ENCODE measurements at regions not wholly inside any gene's neighbourhood (a gene's known extent, or its start where the extent isn't known, plus 50 kb on each side); places are given as distances from the start of the nearest gene placed in this dataset.
A peak's percentile ranks its signal among the peaks of the same experiment; 100 is the strongest.
"Not testable (repeated sequence)": the region's sequence is repeated elsewhere in the genome, so short reads cannot be mapped to it uniquely, and the experiment has no call there.

- no peak for DNase-seq
- peaks cover 0 to 48% (median 11%) of the 10 kb centered on the region in 9 donors for H3K4me1 ChIP-seq
- TF ChIP-seq CTCF (IDR thresholded peaks at IDR 0.05), result no peak
- no peaks in the 10 kb centered on the region for H3K27me3 ChIP-seq
- intact Hi-C loops (cut with DNase I), result loop anchor here in 1 of 10 donors (5.0 kb wide), 1 partner anchor 87 kb away; no protein-coding TSS in a partner anchor
- no peaks in the 10 kb centered on the region for H3K9me3 ChIP-seq
- ATAC-seq, result no peak
- no peaks in the 10 kb centered on the region for H3K36me3 ChIP-seq
- no peak overlapping the region for H3K4me3 ChIP-seq
- H3K27ac ChIP-seq, result no peak overlapping the region
Measured at GRCh38 chr21:15209224-15209623, 144.4 kb upstream of the NRIP1 start.

- H3K36me3 ChIP-seq, result no peaks in the 10 kb centered on the region
- WGBS, 2 donors, result 83 to 92% methylated on average over 3 of the region's 3 CpGs
- peak in 1 of 9 donors; percentile 4 for TF ChIP-seq CTCF (IDR thresholded peaks at IDR 0.05)
- no peaks in the 10 kb centered on the region for H3K27me3 ChIP-seq
- DNase-seq (peak in 1 of 2 donors; percentile 29), ATAC-seq (peak in 3 of 8 donors; percentile 57 to 93 (median 57))
- H3K9me3 ChIP-seq, result no peaks in the 10 kb centered on the region
- H3K4me1 ChIP-seq, result peaks cover 0 to 48% (median 4%) of the 10 kb centered on the region in 9 donors
- no peak overlapping the region for H3K27ac ChIP-seq
- no peak overlapping the region for H3K4me3 ChIP-seq
- intact Hi-C loops (cut with DNase I), result no loop called here
Measured at GRCh38 chr21:15210235-15210678, 145.5 kb upstream of the NRIP1 start.

GRCh38 chr21:15211491-15212133 lies 146.8 kb upstream of the NRIP1 start:
- TF ChIP-seq CTCF (IDR thresholded peaks at IDR 0.05), result no peak
- DNase-seq (no peak), ATAC-seq (no peak)
- Histone ChIP-seq H3K4me1 (peaks cover 0 to 42% (median 2%) of the 10 kb centered on the region in 9 donors), H3K36me3 (no peaks in the 10 kb centered on the region), H3K27ac (no peak overlapping the region), H3K9me3 (no peaks in the 10 kb centered on the region), H3K27me3 (no peaks in the 10 kb centered on the region), H3K4me3 (no peak overlapping the region)
- WGBS, 2 donors, result 56 to 65% methylated on average over 5 of the region's 5 CpGs
- intact Hi-C loops (cut with DNase I), result no loop called here

- 34 to 53% methylated on average over 2 of the region's 2 CpGs for WGBS, 2 donors
- no peaks in the 10 kb centered on the region for H3K36me3 ChIP-seq
- H3K4me1 ChIP-seq, result peaks cover 0 to 42% (median 2%) of the 10 kb centered on the region in 9 donors
- peak overlapping the region in 1 of 10 donors; percentile 22 for H3K27ac ChIP-seq
- DNase-seq (no peak), ATAC-seq (peak in 2 of 8 donors; percentile 46 to 59)
- TF ChIP-seq CTCF (IDR thresholded peaks at IDR 0.05), result no peak
- no peaks in the 10 kb centered on the region for H3K9me3 ChIP-seq
- H3K27me3 ChIP-seq, result no peaks in the 10 kb centered on the region
- no peak overlapping the region for H3K4me3 ChIP-seq
- intact Hi-C loops (cut with DNase I), result no loop called here
Measured at GRCh38 chr21:15212206-15212605, 147.4 kb upstream of the NRIP1 start.

GRCh38 chr21:15218476-15218875 lies 153.7 kb upstream of the NRIP1 start:
- H3K9me3 ChIP-seq; H3K36me3 ChIP-seq; ATAC-seq; H3K27me3 ChIP-seq; DNase-seq; H3K4me3 ChIP-seq; intact Hi-C loops (cut with DNase I); H3K27ac ChIP-seq: not testable (repeated sequence)
- 90 to 98% methylated on average over 2 to 17 of the region's 23 CpGs for WGBS, 2 donors
- H3K4me1 ChIP-seq, result peaks cover 0 to 33% (median 17%) of the 10 kb centered on the region in 9 donors
